MM.1S (cell line): ENCODE measurements at regions not wholly inside any gene's neighbourhood (a gene's known extent, or its start where the extent isn't known, plus 50 kb on each side); places are given as distances from the start of the nearest gene placed in this dataset.

Experiments used
- CTCF ChIP-seq: fragments of 300-600 bp; sonication (generic); IDR thresholded peaks from 2 replicates; pipeline ENCODE4 v1.5.1; 2016; ENCODE audit warnings: antibody characterized with exemption, low read length, mixed read lengths
- EZH2 ChIP-seq: fragments of 300-600 bp; sonication (generic); optimal IDR thresholded peaks from 2 replicates; pipeline ENCODE3; 2017; ENCODE audit warnings: low read depth, mild to moderate bottlenecking, antibody characterized with exemption, low read length, mixed read lengths
- EZH2phosphoT487 ChIP-seq: fragments of 300-600 bp; sonication (generic); IDR thresholded peaks from 2 replicates; pipeline ENCODE4 v1.6.1; 2018; ENCODE audit warnings: antibody characterized with exemption, low read length

- TF ChIP-seq CTCF (no peak), EZH2 (no peak), EZH2phosphoT487 (no peak)
These were observed 182.9 kb upstream of the NCAM1 start for GRCh38 chr11:112778091-112778876.
